ENCODE measurements at regions not wholly inside any gene's neighbourhood (a gene's known extent, or its start where the extent isn't known, plus 50 kb on each side); places are given as distances from the start of the nearest gene placed in this dataset.

GRCh38 chr9:28365728-28366127 lies 792.4 kb upstream of the C9orf72 start:
- Histone ChIP-seq H3K9ac (ENCODE audit: insufficient read depth in 1 of 2, low read depth in 2 of 2, low read length in 2 of 2) (no peak overlapping the region), H2AFZ (ENCODE audit: low read depth, low read length) (no peak overlapping the region), H3K79me2 (ENCODE audit: control insufficient read depth, insufficient read depth, low read length) (no peaks in the 10 kb centered on the region), H4K20me1 (replicated peaks; ENCODE audit: control insufficient read depth, insufficient read depth, low read length) (no peaks in the 10 kb centered on the region), H3K27me3 (ENCODE audit: control insufficient read depth in 2 of 2, insufficient read depth in 2 of 2, low read length in 2 of 2) (no peaks in the 10 kb centered on the region), H3K9me1 (ENCODE audit: control insufficient read depth, insufficient read depth, low read length) (no peaks in the 10 kb centered on the region), H3K36me3 (ENCODE audit: control insufficient read depth, insufficient read depth, low read length) (no peaks in the 10 kb centered on the region), H3K4me3 (no peak overlapping the region), H3K9me3 (replicated peaks; ENCODE audit: control insufficient read depth, insufficient read depth, low read depth, low read length) (no peaks in the 10 kb centered on the region), H3K4me1 (replicated peaks in 1 of 2; ENCODE audit: control insufficient read depth in 2 of 2, insufficient read depth in 2 of 2, low read length in 2 of 2) (no peaks in the 10 kb centered on the region), H3K4me2 (ENCODE audit: insufficient read depth, low read length) (no peak overlapping the region), H3K27ac (ENCODE audit: extremely low read depth, low read depth, low read length) (no peak overlapping the region)
- intact Hi-C loops (cut with micrococcal nuclease) (no loop called here), in situ Hi-C loops (cut with MboI) (no loop called here)
- WGBS (ENCODE audit: insufficient coverage, low coverage, missing lambda C conversion rate): 19% methylated on average over 2 of the region's 2 CpGs
- no peak for FAIRE-seq
- CTCF ChIA-PET (ENCODE audit: low intra/inter-chr PET ratio): no interaction called here
- no TSS peak for BruUV-seq (replicated peaks)
- no peak for DNase-seq (ENCODE audit: extremely low read depth in 1 of 4, low spot score in 3 of 4)
- no peak for TF ChIP-seq TFAP4 (CRISPR knock-in tag; IDR thresholded peaks at IDR 0.05; ENCODE audit: borderline replicate concordance)
- no peak for TF ChIP-seq POLR2B (IDR thresholded peaks at IDR 0.05; ENCODE audit: low read depth, partially characterized antibody)
- TF ChIP-seq BCOR (IDR thresholded peaks at IDR 0.05): no peak
- no peak for TF ChIP-seq ZNF609 (CRISPR knock-in tag; IDR thresholded peaks at IDR 0.05; ENCODE audit: borderline replicate concordance)
- TF ChIP-seq THRB (CRISPR knock-in tag; conservative IDR thresholded peaks at IDR 0.05): no peak
- no peak for TF ChIP-seq TRIM24 (IDR thresholded peaks at IDR 0.05)
- TF ChIP-seq STAT5A (IDR thresholded peaks at IDR 0.05; ENCODE audit: borderline replicate concordance, low read length): no peak
- TF ChIP-seq ZNF232 (CRISPR knock-in tag; IDR thresholded peaks at IDR 0.05): no peak
- TF ChIP-seq ZFP91 (CRISPR knock-in tag; IDR thresholded peaks at IDR 0.05): no peak
- TF ChIP-seq RBM25 (IDR thresholded peaks at IDR 0.05; ENCODE audit: low read depth, low read length, severe bottlenecking): no peak
- POLR2A ChIA-PET: no interaction called here
- no peak for ATAC-seq

Data from K562 (cell line).